Inferior parietal cortex (tissue), 1 donor: ENCODE measurements at regions not wholly inside any gene's neighbourhood (a gene's known extent, or its start where the extent isn't known, plus 50 kb on each side); places are given as distances from the start of the nearest gene placed in this dataset.

Experiments used
- DNase-seq: peaks from one replicate; pipeline ENCODE4 v3.0.0-alpha.2; 2016; ENCODE audit errors: extremely low spot score

DNA sequence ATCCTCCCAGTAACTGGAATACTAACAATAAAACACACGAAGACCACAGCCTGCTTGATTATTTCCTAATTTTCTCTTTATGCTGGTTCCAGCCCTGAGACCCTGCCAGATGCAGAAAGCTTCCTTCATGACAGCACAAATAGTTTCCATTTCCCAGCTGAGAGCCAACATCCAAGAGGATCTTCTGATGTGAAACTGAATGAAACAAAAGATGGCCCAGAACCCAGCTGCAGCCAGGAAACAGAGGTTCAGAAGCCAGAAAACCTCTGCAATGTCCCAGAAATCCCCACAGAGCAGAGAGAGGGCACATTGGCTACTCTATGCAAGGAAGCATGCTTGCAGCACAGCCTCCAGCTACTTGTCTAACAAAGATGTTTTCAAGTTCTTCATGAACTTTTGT, 61.8 kb upstream of the PLEKHG1 start:
- no peak for DNase-seq

DNA sequence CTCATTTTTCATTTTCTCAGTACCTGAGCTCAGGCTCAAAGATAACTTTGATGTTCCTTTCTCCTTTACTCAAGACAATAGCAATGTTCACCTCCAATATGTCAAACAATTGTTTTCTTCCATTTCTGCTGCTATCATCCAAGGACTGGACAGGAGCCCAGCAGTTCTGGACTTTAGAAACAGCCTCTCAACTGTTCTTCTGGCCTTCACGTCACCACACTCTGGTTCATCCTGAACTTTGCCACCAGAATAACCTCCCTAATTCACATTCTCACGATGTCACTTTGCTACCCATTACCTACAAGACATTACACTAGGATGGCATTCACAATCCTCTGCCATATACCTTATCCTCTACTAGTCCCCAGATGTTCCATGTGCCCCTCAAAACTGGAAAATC, 60.6 kb upstream of the PLEKHG1 start:
- no peak for DNase-seq

DNA sequence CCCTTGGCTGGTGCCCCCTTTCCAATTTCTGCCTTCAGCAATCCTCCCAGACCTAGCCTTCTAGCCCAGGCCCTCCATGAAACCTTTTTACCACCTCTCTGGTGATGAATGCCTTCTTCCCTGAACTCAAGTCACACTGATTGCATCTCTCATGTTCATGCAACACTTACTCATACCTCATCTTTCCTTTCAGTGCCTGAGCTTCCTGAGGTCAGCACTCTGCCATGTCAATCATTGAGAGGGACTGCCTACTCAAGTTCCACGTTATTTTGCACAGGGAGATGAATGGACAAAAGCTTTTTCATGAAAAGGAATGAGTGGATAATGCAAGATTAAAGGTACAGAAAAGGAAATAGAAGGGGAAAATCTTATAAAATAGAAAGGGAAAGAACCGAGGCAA, 60.1 kb upstream of the PLEKHG1 start:
- DNase-seq: no peak

GRCh38 chr6:150541576-150541975, 58.1 kb upstream of the PLEKHG1 start:
- DNase-seq: no peak

GRCh38 chr6:150543178-150543577, 56.5 kb upstream of the PLEKHG1 start:
- no peak for DNase-seq

- DNase-seq: no peak
These were observed 54.9 kb upstream of the PLEKHG1 start for GRCh38 chr6:150544793-150545192.

- DNase-seq: no peak
These were observed 53.2 kb upstream of the PLEKHG1 start for GRCh38 chr6:150546457-150546856.

DNA sequence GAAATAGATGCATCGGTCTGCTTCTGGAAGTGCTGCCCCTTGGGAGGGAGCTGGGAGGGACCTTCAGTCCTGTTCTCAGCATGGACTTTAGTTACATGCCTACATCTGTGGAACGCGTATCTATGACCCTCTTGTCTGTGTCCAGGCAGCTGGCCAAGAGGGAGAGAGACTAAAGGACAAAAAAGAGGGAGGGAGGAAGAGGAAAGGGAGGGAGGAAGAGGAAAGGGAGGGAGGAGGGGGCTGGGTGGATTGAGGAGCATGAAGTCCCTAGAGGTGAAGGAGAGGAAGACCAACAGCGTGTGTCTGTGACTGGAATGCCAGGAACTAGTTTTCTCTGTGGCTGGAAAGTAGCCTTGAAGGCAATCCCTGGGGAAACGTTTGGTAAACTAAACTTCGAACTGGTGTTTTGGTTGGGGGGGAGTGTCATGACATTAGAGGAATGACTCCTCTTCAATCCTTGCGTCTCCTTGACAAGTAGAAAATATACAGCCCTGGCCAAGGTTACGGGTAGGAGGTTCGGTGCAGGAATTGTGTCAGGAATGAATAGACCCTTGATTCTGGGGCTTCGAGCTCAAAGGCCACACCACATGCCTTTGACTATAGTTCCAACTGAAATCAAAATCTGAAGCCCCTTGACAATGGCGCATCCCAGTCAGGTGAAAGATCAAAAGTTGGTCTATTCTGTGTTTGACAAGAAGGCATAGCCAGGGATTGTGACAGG, 52.0 kb upstream of the PLEKHG1 start:
- peak; percentile 9 for DNase-seq

DNA sequence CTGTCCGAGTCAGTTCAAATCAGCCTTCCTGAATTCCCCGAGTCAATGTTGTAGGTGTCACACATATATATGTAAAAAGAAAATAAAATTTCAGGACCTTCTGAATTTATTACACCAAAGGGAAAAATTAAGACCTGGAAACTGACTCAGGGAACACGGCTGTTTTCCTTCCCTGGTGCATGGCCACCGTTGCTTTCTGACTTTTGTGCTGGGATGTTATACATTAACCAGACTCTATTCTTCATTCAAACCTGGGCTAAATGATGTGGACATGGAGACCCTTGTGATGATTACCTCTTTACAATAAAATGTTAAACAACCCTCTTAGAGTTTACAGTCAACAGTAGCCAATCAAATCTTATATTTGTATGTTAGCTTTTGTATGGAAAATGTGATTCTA, 51.4 kb upstream of the PLEKHG1 start:
- no peak for DNase-seq

- no peak for DNase-seq
These were observed 50.7 kb upstream of the PLEKHG1 start for GRCh38 chr6:150549007-150549406.

GRCh38 chr6:150549674-150550101, 50.0 kb upstream of the PLEKHG1 start:
- DNase-seq: no peak
